Stimulated activated CD4-positive, alpha-beta T cell treated with anti-CD3 and anti-CD28 coated beads, Interleukin-2, amount 100 ng/mL, for 24 hours (primary cell): ENCODE measurements at regions not wholly inside any gene's neighbourhood (a gene's known extent, or its start where the extent isn't known, plus 50 kb on each side); places are given as distances from the start of the nearest gene placed in this dataset.
"Not testable (repeated sequence)": the region's sequence is repeated elsewhere in the genome, so short reads cannot be mapped to it uniquely, and the experiment has no call there.

Experiments
- DNase-seq, 2 donors: peaks; one replicate each; pipeline ENCODE4 v3.0.0-alpha.2; 2020

- DNase-seq: no peak
Observed at GRCh38 chr2:184270660-184271059, 327.7 kb upstream of the ZNF804A start.

- no peak for DNase-seq
Observed at GRCh38 chr2:184272056-184272455, 326.3 kb upstream of the ZNF804A start.

DNA sequence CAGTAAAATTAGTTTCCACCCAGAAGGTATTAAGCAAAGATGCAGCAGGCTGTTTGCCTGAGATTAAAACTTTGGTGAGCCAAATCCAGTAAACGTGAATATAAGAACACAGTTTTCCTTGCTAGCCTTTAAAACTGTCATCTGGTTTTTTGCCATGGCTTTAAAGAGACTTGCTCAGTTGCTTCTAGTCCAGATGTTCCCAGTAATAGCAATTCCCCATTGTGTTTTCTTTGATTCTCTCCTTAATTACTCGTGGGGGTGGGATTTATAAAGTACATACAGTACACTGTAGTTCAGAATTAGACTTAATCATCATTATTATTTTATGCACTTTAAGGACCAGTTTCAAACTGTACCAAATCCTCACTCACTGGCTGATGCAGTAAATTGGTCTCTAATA is 303.5 kb upstream of the ZNF804A start:
- DNase-seq: no peak

- no peak for DNase-seq
Observed at GRCh38 chr2:184297085-184297484, 301.2 kb upstream of the ZNF804A start.

GRCh38 chr2:184302506-184302905 is 295.8 kb upstream of the ZNF804A start:
- DNase-seq: no peak

GRCh38 chr2:184304006-184304405 is 294.3 kb upstream of the ZNF804A start:
- DNase-seq: no peak

GRCh38 chr2:184305105-184305504 is 293.2 kb upstream of the ZNF804A start:
- DNase-seq: no peak

DNA sequence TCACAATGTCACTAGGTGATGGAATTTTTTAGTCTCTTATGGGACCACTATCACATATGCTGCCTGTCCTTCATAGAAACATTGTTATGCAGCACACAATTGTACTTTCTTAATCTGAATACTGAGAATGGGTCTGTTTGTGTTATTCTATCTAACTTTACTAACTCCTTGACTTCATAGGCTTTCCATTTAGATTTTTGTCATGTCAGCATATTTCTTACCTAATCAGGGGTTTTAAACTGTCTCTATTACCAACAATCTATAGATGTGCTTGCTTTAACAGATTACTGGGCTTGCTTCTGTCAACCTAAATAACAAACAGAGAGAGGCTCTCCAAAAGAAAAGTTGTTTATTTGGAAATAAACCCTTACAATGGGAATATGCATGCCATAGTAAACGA is 289.6 kb upstream of the ZNF804A start:
- DNase-seq: no peak

- no peak for DNase-seq
Observed at GRCh38 chr2:184312970-184313369, 285.4 kb upstream of the ZNF804A start.

DNA sequence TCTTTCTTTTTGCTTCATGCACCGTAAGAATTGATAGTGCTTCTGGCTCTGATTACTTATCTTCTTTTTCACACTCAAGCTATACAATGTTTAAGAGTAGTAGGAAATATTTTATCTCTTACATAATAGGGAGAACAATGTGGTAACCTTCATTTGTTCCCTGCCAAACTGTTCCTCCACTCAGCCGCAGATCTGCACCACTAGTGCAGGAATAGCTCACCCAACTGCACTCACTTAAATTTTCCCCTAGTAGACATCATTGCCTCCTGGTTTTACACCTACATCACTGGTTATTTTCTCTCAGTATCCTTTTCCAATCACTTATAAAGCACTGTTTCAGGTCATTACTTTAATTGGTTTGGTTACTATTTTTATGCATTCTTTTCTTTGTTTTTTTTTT is 283.5 kb upstream of the ZNF804A start:
- DNase-seq: no peak

DNA sequence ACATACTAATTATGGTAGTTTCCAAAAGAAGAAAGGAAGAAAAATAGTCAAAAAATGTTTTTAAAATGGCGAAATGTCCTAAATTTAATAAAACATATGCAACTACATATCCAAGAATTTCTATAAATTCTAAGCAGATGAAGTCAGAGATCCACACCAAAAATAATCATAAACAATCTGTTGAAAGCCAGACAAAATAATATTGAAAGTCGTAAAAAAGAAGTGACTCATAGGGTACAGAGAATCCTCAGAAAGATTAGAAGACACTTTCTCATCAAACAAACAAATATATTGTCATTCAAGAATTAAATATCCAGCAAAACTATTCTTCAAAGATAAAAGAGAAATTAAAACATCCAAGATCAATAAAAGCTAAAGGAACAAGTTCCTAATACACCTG is 281.4 kb upstream of the ZNF804A start:
- no peak for DNase-seq

DNA sequence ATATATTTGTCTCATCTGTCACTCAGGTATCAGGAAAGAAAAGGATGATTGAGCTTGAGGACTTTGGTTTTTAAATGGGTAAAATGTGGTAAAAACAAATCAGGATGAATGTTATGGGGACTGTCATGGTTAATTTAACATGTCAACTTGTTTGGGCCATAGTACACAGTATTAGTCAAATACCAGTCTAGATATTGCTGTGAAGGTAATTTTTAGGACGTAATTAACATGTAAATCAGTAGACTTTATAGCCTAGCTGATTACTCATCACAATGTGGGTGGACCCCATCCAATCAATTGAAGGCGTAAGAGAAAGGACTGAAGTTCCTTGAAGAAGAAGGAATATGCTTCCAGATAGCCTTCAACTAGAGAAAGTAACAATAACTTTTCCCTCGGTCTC is 275.7 kb upstream of the ZNF804A start:
- no peak for DNase-seq

GRCh38 chr2:184326066-184326465 is 272.3 kb upstream of the ZNF804A start:
- DNase-seq: no peak

DNA sequence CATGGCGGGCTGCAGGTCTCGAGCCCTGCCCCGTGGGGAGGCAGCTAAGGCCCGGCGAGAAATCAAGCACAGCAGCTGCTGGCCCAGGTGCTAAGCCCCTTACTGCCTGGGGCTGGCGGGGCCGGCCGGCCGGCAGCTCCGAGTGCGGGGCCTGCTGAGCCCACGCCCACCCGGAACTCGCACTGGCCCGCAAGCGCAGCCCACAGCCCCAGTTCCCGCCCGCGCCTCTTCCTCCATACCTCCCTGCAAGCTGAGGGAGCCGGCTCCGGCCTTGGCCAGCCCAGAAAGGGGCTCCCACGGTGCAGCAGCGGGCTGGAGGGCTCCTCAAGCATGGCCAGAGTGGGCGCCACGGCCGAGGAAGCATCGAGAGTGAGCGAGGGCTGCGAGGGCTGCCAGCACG is 270.5 kb upstream of the ZNF804A start:
- not testable (repeated sequence) for DNase-seq

DNA sequence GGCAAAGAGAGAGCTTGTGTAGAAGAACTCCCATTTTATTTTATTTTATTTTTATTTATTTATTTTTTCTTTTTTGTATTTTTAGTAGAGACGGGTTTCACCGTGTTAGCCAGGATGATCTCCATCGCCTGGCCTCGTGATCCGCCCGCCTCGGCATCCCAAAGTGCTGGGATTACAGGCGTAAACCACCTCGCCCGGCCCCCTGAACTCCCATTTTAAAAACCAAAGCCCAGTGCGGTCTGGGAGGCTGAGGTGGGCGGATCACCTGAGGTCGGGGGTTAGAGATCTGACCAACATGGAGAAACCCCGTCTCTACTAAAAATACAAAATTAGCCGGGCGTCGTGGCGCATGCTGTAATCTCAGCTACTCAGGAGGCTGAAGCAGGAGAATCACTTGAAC is 267.8 kb upstream of the ZNF804A start:
- DNase-seq: not testable (repeated sequence)

DNA sequence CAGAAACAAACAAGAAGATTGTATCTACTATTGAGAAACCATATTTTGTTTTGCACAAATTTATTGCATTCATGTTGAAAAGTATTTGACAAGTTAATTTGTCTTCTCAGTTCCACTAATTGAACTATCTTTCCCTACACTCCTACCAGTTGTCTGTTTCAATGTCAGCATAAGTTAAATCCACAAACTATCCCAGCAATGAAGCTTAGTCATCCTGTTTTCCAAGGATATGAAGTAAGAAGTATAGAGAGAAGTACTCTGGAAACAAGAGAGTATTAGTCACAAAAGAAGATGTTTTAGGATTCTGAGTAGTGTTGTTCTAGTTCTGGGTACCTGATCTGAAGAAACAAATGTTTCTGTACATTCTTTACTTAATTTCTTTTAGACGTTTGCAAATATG is 261.6 kb upstream of the ZNF804A start:
- DNase-seq: no peak

- DNase-seq: no peak
Observed at GRCh38 chr2:184338771-184339170, 259.6 kb upstream of the ZNF804A start.

GRCh38 chr2:184339966-184340365 is 258.4 kb upstream of the ZNF804A start:
- DNase-seq: no peak

GRCh38 chr2:184346338-184346862 is 251.9 kb upstream of the ZNF804A start:
- no peak for DNase-seq

GRCh38 chr2:184351126-184351525 is 247.2 kb upstream of the ZNF804A start:
- no peak for DNase-seq

GRCh38 chr2:184357033-184357432 is 241.3 kb upstream of the ZNF804A start:
- no peak for DNase-seq

GRCh38 chr2:184359379-184359778 is 238.9 kb upstream of the ZNF804A start:
- no peak for DNase-seq

DNA sequence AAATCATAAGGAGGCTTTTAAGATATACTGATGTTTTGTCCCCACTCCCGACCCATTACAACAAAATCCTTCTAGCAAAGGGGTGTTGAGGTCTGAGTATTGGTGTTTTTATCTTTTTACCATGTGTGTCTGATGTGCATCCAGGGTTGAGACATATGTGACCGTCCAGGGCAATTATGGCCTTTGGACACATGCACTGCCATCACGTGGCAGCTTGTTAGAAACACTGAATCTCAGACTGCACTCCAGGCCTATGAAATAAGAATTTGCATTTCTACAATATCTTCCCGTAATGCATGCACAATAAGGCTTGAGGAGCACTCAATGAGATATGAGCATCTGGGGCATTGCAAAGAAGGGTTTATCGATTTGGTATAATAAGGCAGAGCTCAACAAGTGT is 235.1 kb upstream of the ZNF804A start:
- no peak for DNase-seq

DNA sequence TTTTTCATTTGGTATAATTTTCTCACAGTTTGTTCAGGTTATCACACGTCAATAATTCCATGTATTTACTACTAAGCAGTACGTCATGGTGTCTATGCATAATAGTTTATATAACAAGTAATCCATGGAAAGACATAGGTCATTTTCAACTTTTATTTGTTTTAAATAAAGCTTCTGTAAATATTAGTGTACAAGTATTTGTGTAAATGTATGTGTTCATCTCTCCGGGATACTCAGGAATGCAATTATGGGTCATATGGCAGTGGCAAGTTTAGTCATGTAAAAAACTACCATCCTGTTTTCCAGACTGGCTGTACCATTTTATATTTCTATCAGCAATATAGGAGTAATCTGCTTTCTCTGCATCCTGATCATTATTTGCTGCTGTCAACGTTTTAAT is 231.1 kb upstream of the ZNF804A start:
- no peak for DNase-seq

GRCh38 chr2:184369307-184369706 is 229.0 kb upstream of the ZNF804A start:
- no peak for DNase-seq

DNA sequence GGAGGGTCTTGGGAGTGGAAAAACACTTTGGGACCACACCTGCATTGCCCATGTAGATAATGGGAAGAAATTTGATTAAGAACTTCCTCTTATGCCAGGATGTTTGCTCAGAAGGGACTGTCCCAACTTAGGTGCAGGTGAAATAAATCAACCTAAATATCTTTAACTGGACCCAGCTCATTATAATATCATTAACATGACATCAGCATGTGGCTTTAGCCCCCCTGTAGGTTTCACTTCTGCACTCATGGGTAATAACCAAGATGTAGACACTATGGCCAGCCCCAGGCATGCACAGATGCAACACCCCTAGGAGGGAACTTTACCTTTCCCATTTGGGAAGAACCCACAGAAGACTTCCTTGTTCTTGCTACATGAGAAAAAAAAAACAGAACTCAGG is 227.4 kb upstream of the ZNF804A start:
- no peak for DNase-seq
